K562 (cell line): ENCODE measurements at regions not wholly inside any gene's neighbourhood (a gene's known extent, or its start where the extent isn't known, plus 50 kb on each side); places are given as distances from the start of the nearest gene placed in this dataset.

Experiments
- ATAC-seq: fragments of 200-7000 bp; cut with Tn5 transposase; 3 replicates; pipeline ENCODE4 v1.9.1; 2020; ENCODE audit warnings: moderate library complexity
- BruUV-seq: library from RNA; stranded (reverse); fragments of 400-500 nt; replicated peaks from 2 replicates; lab custom pipeline; 2021; lab: Mats Ljungman, UMichigan
- CTCF ChIA-PET: fragments of 300-600 bp; formaldehyde crosslinking; extraction: SDS; loops from one replicate; lab custom pipeline; 2021; ENCODE audit warnings: low intra/inter-chr PET ratio; lab: Yijun Ruan, JAX
- POLR2A ChIA-PET: fragments of 300-600, 350-650 bp; sonication (Branson Sonifier 250); formaldehyde crosslinking; extraction: SDS; loops from one replicate; lab custom pipeline; 2021; ENCODE audit warnings: antibody characterized with exemption, inconsistent platforms; lab: Yijun Ruan, JAX
- DNase-seq, 4 experiments: peaks; one replicate each; pipeline versions ENCODE4 v3.0.0 to v3.0.0-alpha.2; 2011 to 2018; ENCODE audit warnings: low spot score in 3 of 4, mixed read lengths in 3 of 4; ENCODE audit errors: extremely low read depth in 1 of 4
- FAIRE-seq: peaks from 2 replicates; lab custom pipeline; 2011; peaks lifted over from hg19 to GRCh38; lab: Jason Lieb, UNC
- H2AFZ ChIP-seq: 2 replicates; pipeline ENCODE4 v1.6.0; 2011; ENCODE audit warnings: low read depth, low read length, control low read depth, inconsistent platforms
- H3K27ac ChIP-seq: fragments of 200-600 bp; 3 replicates; pipeline ENCODE4 v1.8.0; 2011; ENCODE audit warnings: low read depth, mild to moderate bottlenecking, control low read depth, inconsistent platforms, low read length, moderate library complexity, mixed read lengths; ENCODE audit errors: extremely low read depth
- H3K27me3 ChIP-seq, 2 experiments: fragments of 300-600 bp in 1 of 2; 2 replicates in 1 of 2; 3 replicates in 1 of 2; pipeline versions ENCODE4 v1.6.0 to v1.8.0; 2011; ENCODE audit warnings: inconsistent platforms in 2 of 2, low read length in 2 of 2, mild to moderate bottlenecking in 1 of 2, mixed read lengths in 1 of 2, moderate library complexity in 1 of 2; ENCODE audit not compliant: control insufficient read depth in 2 of 2, insufficient read depth in 2 of 2
- H3K36me3 ChIP-seq: fragments of 300-600 bp; 3 replicates; pipeline ENCODE4 v1.8.0; 2011; ENCODE audit warnings: mild to moderate bottlenecking, low read length, inconsistent platforms; ENCODE audit not compliant: control insufficient read depth, insufficient read depth
- H3K4me1 ChIP-seq, 2 experiments: fragments of 200-600 bp in 1 of 2; replicated peaks in 1 of 2; 2 replicates in 1 of 2; 3 replicates in 1 of 2; pipeline versions ENCODE4 v1.5.1 to v1.8.0; 2011; ENCODE audit warnings: inconsistent platforms in 2 of 2, low read length in 2 of 2, mild to moderate bottlenecking in 1 of 2, mixed read lengths in 1 of 2, moderate library complexity in 1 of 2; ENCODE audit not compliant: control insufficient read depth in 2 of 2, insufficient read depth in 2 of 2
- H3K4me2 ChIP-seq: 2 replicates; pipeline ENCODE4 v1.6.1; 2011; ENCODE audit warnings: low read length, control low read depth, inconsistent platforms, mixed read lengths; ENCODE audit not compliant: insufficient read depth
- H3K4me3 ChIP-seq: fragments of 200-600 bp; sonication (generic), shearing (Covaris generic); 2 replicates; pipeline ENCODE4 v1.5.1; 2016; ENCODE audit warnings: control low read depth, inconsistent platforms
- H3K79me2 ChIP-seq: fragments of 200-600 bp; 3 replicates; pipeline ENCODE4 v1.8.0; 2011; ENCODE audit warnings: low read length, inconsistent platforms; ENCODE audit not compliant: control insufficient read depth, insufficient read depth
- H3K9ac ChIP-seq, 2 experiments: 2 replicates each; pipeline versions ENCODE4 v1.6.0 to v1.6.1; 2011; ENCODE audit warnings: low read depth in 2 of 2, low read length in 2 of 2, control low read depth in 1 of 2, inconsistent platforms in 1 of 2, mild to moderate bottlenecking in 1 of 2, mixed read lengths in 1 of 2; ENCODE audit not compliant: insufficient read depth in 1 of 2
- H3K9me1 ChIP-seq: one replicate; pipeline ENCODE4 v1.6.0; 2011; ENCODE audit warnings: inconsistent platforms, mild to moderate bottlenecking, low read length, moderate library complexity; ENCODE audit not compliant: control insufficient read depth, insufficient read depth
- H3K9me3 ChIP-seq: replicated peaks from 2 replicates; pipeline ENCODE4 v1.5.1; 2011; ENCODE audit warnings: low read depth, low read length, inconsistent platforms; ENCODE audit not compliant: control insufficient read depth, insufficient read depth
- H4K20me1 ChIP-seq: replicated peaks from 2 replicates; pipeline ENCODE4 v1.6.1; 2011; ENCODE audit warnings: low read length, inconsistent platforms, mixed read lengths; ENCODE audit not compliant: control insufficient read depth, insufficient read depth
- BACH1 ChIP-seq: fragments of 200-800 bp; sonication (Bioruptor generic); IDR thresholded peaks from 2 replicates; pipeline ENCODE4 v1.6.1; 2016; ENCODE audit warnings: missing genetic modification characterization, missing compliant biosample characterization
- CREB3 ChIP-seq: fragments of 450-650 bp; conservative IDR thresholded peaks from 2 replicates; pipeline ENCODE4 v1.6.1; 2016; ENCODE audit warnings: missing genetic modification characterization, low read depth, mild to moderate bottlenecking, missing compliant biosample characterization, moderate library complexity
- ESRRB ChIP-seq: fragments of 250-450 bp; sonication (Bioruptor Pico); IDR thresholded peaks from 2 replicates; pipeline ENCODE4 v1.5.0; 2020; ENCODE audit warnings: mild to moderate bottlenecking, moderate library complexity, borderline replicate concordance
- FOXP1 ChIP-seq: sonication (generic); formaldehyde crosslinking; IDR thresholded peaks from 2 replicates; pipeline ENCODE4 v1.8.0; 2022; ENCODE audit warnings: mild to moderate bottlenecking, missing genetic modification reagents
- HBP1 ChIP-seq: fragments of 450-650 bp; formaldehyde crosslinking; IDR thresholded peaks from 2 replicates; pipeline ENCODE4 v1.4.0; 2022; ENCODE audit warnings: missing genetic modification characterization
- LCOR ChIP-seq: sonication (generic); formaldehyde crosslinking; IDR thresholded peaks from 2 replicates; pipeline ENCODE4 v1.8.0; 2022; ENCODE audit warnings: mild to moderate bottlenecking, missing genetic modification reagents
- NR0B1 ChIP-seq: fragments of 450-650 bp; IDR thresholded peaks from one replicate; pipeline ENCODE4 v1.6.1; 2018; ENCODE audit warnings: mild to moderate bottlenecking, moderate library complexity; ENCODE audit not compliant: partially characterized antibody
- RBM17 ChIP-seq: fragments of 200-400 bp; formaldehyde crosslinking; IDR thresholded peaks from 2 replicates; pipeline ENCODE4 v1.6.1; 2017; ENCODE audit warnings: low read depth, mild to moderate bottlenecking, low read length, borderline replicate concordance
- SETDB1 ChIP-seq: IDR thresholded peaks from one replicate; pipeline ENCODE4 v1.6.1; 2012; ENCODE audit warnings: low read length, control low read depth, inconsistent platforms
- SREBF2 ChIP-seq: sonication (generic); formaldehyde crosslinking; IDR thresholded peaks from 2 replicates; pipeline ENCODE4 v1.4.0; 2020; ENCODE audit warnings: mild to moderate bottlenecking, missing genetic modification reagents
- ZC3H4 ChIP-seq: sonication (generic); formaldehyde crosslinking; IDR thresholded peaks from 2 replicates; pipeline ENCODE4 v1.9.0; 2021; ENCODE audit warnings: missing genetic modification reagents, borderline replicate concordance
- ZNF224 ChIP-seq: sonication (generic); formaldehyde crosslinking; IDR thresholded peaks from 2 replicates; pipeline ENCODE4 v1.8.0; 2022; ENCODE audit warnings: mild to moderate bottlenecking, missing genetic modification reagents
- ZNF436 ChIP-seq: fragments of 250-450, 450-650 bp; sonication (Bioruptor Pico); formaldehyde crosslinking; IDR thresholded peaks from 2 replicates; pipeline ENCODE4 v1.7.0; 2020; ENCODE audit warnings: mild to moderate bottlenecking
- ZNF668 ChIP-seq: fragments of 250-450 bp; sonication (Bioruptor Pico); IDR thresholded peaks from 2 replicates; pipeline ENCODE4 v1.8.0; 2022; ENCODE audit warnings: mild to moderate bottlenecking, inconsistent platforms
- WGBS: fragments of 100-300 bp; shearing (Covaris generic); methylation state at CpG from one replicate; pipeline ENCODE4 v1.1.6; 2016; ENCODE audit warnings: low coverage, mixed read lengths; ENCODE audit not compliant: insufficient coverage; ENCODE audit errors: missing lambda C conversion rate; 5-methylcytosine and 5-hydroxymethylcytosine counted together
- in situ Hi-C: fragments of 300-500 bp; cut with MboI; formaldehyde crosslinking; loops from 4 replicates; pipeline ENCODE4 v1.15.0; 2018; ENCODE audit warnings: inconsistent platforms, mixed read lengths
- intact Hi-C: fragments of 100-400 bp; cut with micrococcal nuclease; formaldehyde crosslinking; loops from 2 replicates; pipeline ENCODE4 v1.14.2; 2022
- TF ChIP-seq, protein P1 (sequence below): fragments of 450-650 bp; IDR thresholded peaks from 2 replicates; pipeline ENCODE4 v1.6.1; 2017; ENCODE audit warnings: mild to moderate bottlenecking, moderate library complexity

DNA sequence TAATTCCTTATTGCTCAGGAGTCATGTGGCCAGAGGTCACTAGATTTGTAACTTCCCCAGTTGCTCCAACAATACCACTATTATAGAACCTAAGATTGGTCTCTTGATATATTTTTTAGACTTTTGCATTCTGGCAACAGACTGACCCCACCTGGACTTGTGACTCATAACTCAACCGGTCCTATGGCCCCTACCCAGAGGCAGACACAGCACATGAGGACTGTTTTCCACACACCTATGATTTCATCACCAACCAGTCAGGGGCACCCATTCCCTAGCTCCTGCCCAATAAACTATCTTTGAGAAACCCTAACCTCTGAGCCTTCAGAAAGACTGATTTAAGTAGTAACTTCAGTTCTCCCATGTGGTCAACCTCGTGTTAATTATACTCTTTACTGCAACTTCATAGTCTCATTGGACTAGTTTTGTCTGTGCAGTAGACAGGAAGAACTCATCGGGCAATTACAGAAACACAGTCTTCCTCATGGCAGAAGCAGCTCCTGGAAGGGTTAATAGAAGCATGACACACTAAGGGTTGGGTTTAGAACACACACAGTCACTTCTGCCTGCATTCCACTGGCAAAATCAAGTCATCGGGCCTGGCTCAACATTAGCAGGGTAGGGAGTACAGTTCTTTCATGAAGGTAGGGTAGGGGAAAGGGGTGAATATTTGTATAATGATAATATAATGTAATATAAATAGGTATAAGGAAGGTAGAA is 251.8 kb downstream of the UQCRFS1 start (continued):
- TF ChIP-seq, protein P1, sequence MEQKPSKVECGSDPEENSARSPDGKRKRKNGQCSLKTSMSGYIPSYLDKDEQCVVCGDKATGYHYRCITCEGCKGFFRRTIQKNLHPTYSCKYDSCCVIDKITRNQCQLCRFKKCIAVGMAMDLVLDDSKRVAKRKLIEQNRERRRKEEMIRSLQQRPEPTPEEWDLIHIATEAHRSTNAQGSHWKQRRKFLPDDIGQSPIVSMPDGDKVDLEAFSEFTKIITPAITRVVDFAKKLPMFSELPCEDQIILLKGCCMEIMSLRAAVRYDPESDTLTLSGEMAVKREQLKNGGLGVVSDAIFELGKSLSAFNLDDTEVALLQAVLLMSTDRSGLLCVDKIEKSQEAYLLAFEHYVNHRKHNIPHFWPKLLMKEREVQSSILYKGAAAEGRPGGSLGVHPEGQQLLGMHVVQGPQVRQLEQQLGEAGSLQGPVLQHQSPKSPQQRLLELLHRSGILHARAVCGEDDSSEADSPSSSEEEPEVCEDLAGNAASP = no peak
- TF ChIP-seq ESRRB (CRISPR knock-in tag) = no peak
- no peak for TF ChIP-seq BACH1
- no peak for TF ChIP-seq RBM17
- no peak for TF ChIP-seq ZC3H4 (CRISPR knock-in tag)
- no peak for TF ChIP-seq NR0B1
- TF ChIP-seq FOXP1 (CRISPR knock-in tag) = no peak
- TF ChIP-seq, all 486 proteins: peak for 0

GRCh38 chr19:28960586-28960985 is 252.4 kb downstream of the UQCRFS1 start:
- intact Hi-C loops = no loop called here
- POLR2A ChIA-PET = interaction anchor here (0.6 kb wide), 1 partner anchor 40 kb away, joined by 3 read pairs; no protein-coding TSS in a partner anchor
- 0% methylated on average over 1 of the region's 1 CpG for WGBS

More at GRCh38 chr19:28960586-28960985, 252.4 kb downstream of the UQCRFS1 start:
- Histone ChIP-seq H3K9ac (no peak overlapping the region), H3K4me3 (no peak overlapping the region), H2AFZ (no peak overlapping the region), H3K36me3 (no peaks in the 10 kb centered on the region), H3K27me3 (no peaks in the 10 kb centered on the region), H3K79me2 (no peaks in the 10 kb centered on the region), H3K4me2 (no peak overlapping the region), H4K20me1 (no peaks in the 10 kb centered on the region), H3K4me1 (no peaks in the 10 kb centered on the region), H3K9me3 (no peaks in the 10 kb centered on the region), H3K9me1 (no peaks in the 10 kb centered on the region), H3K27ac (no peak overlapping the region)
- no TSS peak for BruUV-seq
- ATAC-seq (no peak), DNase-seq (no peak), FAIRE-seq (no peak)
- in situ Hi-C loops = no loop called here
- no peak for TF ChIP-seq HBP1 (CRISPR knock-in tag)
- no peak for TF ChIP-seq SETDB1
- TF ChIP-seq ZNF224 (CRISPR knock-in tag) = no peak
- TF ChIP-seq ZNF668 (CRISPR knock-in tag) = no peak
- TF ChIP-seq LCOR (CRISPR knock-in tag) = no peak
- no peak for TF ChIP-seq ZNF436
- no peak for TF ChIP-seq SREBF2 (CRISPR knock-in tag)
- TF ChIP-seq CREB3 (tag) = no peak
- CTCF ChIA-PET = no interaction called here
